EL (cell line): ENCODE measurements at regions not wholly inside any gene's neighbourhood (a gene's known extent, or its start where the extent isn't known, plus 50 kb on each side); places are given as distances from the start of the nearest gene placed in this dataset.
"Not testable (repeated sequence)": the region's sequence is repeated elsewhere in the genome, so short reads cannot be mapped to it uniquely, and the experiment has no call there.

Source experiments
- DNase-seq: peaks from one replicate; pipeline ENCODE4 v3.0.0-alpha.2; 2016

DNA sequence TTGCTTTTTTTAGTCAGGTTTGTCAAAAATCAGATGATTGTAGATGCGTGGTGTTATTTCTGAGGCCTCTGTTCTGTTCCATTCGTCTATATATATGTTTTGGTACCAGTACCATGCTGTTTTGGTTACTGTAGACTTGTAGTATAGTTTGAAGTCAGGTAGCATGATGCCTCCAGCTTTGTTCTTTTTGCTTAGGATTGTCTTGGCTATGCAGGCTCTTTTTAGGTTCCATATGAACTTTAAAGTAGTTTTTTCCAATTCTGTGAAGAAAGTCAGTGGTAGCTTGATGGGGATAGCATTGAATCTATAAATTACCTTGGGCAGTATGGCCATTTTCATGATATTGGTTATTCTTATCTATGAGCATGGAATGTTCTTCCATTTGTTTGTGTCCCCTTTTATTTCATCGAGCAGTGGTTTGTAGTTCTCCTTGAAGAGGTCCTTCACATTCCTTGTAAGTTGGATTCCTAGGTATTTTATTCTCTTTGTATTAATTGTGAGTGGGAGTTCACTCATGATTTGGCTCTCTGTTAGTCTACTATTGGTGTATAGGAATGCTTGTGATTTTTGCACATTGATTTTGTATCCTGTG is 70.1 kb upstream of the TOP3B start:
- DNase-seq, result not testable (repeated sequence)

DNA sequence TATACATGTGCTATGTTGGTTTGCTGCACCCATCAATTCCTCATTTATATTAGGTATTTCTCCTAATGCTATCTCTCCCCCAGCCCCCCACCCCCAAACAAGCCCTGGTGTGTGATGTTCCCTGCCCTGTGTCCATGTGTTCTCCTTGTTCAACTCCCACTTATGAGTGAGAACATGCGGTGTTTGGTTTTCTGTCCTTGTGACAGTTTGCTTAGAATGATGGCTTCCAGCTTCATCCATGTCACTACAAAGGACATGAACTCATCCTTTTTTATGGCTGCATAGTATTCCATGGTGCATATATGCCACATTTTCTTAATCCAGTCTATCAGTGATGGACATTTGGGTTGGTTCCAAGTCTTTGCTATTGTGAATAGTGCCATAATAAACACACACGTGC is 68.4 kb upstream of the TOP3B start:
- DNase-seq, result not testable (repeated sequence)

DNA sequence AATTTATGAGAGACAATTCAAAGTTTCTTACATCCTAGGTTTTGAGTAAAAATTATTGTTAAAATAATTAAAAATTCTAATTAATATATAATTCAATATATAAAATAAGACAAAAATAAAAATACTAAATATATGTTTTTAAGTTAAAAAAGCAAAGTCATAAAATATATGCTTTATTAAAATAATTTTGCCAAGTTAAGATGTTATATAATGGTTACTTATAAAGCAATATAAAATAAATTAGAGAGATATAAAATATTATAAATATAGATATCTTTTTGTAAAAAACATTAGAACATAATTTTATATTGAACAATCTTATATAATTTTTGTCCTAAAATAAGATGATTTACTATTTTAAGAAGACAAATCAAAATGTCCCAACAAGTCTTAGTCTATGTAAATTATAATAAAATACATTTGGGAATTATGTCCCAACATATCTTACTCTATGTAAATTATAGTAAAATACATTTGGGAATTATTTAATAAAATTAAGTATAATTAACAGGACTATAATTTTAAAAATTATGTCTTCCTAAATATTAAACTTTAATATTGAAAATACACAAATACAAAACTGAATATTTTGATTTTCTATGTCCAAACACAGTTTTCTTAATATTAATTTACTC is 67.7 kb upstream of the TOP3B start:
- no peak for DNase-seq

DNA sequence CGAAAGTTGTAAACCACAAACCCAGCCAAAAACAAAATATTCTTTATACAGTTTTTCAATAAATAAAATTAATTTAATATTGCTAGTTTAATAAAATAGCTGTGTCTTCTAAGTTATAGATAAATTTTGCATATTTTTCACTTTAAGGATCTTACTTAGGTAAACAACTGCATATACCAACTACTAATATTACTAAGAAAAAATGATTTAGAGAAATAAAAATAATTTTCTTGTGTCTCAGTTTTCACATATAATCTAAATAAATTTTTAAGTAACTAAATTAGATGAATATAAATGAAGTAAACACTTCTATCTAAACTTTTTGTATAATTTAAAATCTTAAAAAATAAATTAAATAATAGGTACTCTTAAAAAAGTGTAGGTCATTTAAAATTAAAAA is 67.1 kb upstream of the TOP3B start:
- DNase-seq, result no peak

DNA sequence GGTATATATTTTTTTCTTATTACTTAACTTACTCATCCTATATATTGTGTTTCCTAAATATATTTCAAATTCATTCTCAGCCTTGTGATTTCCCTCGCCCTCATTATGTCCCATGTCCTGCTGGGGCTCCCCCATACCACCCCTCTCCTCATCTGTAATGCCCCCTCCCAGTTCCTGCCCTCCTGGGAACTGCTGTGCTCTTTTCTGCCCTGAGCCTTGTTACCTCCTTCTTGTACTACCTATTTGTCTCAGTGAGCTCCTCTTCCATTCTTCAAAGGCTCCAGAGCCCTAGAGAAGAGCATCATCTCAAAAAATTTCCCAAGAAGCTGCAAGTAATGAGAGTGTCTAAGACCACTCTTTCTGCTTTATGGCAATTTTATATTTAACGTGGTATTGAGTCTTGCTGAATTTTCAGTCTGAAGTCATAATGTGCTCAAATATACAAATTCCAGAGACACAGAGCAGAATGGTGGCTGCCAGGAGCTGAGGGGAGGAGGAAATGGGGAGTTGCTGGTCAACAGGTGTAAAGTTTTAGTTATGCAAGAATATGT is 66.5 kb upstream of the TOP3B start:
- DNase-seq, result no peak

DNA sequence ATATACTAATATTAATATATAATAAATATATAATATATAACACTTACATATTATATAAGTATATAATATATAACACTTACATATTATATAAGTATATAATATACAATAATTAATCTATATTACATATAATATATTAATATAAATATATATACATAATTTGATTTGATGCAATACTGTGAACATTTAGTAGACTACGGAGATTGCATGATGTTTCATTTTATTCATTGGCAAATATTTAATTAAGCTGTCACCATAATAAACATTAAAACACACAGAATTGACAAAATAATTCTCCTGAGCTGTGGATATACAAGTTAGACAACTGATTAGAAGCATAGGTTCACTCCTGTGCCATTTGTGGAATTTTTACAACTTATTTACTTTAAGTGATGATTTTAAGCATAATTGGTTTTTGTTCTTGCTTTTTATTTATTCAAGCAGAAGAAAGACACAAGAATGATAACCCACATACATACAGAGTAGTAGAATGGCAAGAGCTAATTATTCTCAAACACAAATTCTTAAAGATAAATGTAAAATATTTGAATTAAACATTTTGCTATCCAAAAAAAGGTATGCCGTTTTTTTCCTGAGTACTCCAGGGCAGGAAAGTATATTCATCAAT is 65.8 kb upstream of the TOP3B start:
- DNase-seq, result no peak

DNA sequence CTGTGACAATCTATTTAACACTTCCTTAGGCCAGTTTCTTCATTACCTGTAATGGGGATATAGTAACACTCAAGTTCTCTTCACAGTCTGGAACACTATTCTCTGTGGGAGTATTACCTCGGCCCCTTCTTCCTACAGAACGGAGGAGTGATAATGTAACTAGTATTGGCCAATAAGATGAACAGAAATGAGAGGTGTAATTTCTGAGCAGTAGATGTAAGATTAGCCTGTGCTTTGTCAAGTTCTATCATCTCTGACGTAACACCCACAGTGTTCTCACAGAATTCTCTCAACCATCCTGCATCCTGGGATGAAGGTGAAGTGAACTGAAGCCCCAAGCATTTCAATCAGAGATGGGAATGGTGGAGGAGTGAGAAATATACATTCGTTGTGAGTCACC is 65.2 kb upstream of the TOP3B start:
- no peak for DNase-seq

DNA sequence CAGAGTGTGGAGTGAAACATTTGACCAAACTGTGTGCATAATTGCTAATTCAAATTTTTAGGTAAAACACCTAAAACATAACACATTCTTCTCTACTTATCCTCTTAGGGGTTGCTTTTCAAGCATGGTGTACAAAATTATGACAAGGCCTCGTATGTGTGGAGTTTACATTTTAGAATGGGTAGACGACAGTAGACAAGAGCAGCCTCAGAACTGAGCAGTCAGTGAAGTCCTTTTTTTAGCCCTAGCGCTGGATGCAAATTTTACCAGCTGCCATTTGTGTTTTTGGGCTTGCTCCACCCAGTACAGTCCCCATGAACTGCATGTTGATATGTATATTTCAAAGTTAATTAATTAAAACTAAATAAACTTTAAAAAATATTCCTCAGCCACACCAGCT is 64.7 kb upstream of the TOP3B start:
- DNase-seq, result no peak

DNA sequence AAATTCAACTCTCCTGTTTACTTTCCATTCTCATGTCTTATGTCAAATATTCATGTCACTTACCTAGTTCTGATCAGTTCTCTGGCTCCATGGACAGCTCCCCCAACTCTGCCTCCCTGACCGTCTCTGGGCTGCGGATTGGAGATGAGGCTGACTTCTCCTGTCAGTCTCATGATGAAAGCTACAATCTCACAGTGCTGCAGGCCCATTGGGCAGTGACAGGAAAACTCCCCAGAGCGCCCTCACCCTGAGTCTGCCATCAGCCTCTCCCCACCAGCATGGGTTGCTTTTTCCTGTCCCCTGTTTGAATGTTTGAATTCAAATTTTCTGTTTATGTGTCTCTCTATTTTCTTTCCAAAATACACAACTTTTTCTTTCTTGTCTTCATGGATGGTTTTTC is 63.8 kb upstream of the TOP3B start:
- DNase-seq, result no peak

DNA sequence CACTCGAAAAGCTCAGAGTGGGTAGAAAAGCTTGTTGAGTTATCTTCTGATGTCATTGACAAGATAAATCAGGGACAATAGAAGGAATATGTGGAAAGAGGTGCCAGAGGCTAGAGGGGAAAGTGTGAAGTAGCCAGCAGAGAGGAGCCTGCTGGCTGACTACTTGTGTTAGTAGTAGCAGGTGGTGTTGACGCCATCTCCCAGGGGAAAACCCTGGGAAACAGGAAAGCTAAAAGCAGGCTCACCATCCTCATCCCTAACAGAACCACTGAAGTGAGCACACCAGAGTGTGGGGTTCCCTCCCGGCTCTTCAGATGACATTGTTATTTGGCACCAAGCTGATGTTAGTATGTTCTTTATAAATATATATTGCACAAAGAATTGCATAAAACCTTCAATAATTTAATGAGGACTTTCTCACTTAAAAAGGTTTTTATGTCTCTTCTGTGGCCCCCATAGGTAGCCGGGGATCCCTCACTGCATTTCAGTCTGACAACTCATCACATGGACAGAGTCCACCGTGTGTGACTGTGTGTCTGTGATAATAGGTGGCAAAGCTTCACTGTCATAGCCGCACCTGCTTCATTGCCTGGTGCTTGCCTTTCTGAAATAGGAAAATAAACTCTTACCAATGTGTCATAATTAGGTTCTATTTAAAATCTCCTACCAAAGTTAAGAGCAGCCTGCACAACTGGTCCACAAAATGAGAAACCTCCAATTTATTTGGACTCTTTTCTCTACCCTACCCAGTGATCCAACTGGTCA is 63.2 kb upstream of the TOP3B start:
- no peak for DNase-seq

DNA sequence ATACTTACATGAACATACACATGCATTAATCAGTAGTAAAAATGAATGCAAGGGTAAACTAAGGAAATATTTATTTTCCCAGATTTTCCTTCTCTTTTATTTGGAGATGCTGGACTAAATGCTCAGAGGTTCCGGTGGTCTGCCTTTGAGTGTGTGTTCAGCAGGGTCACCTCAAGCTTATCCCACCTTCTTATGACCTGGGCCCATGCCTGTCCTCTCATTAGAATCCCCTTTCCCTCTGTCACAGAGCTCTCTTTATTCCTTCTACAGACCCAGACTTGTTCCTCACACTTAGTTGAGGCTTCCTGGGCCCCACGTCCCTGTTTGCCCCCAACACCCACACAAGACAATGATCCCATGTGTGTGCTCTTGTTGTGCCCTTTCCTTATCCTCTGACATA is 61.6 kb upstream of the TOP3B start:
- no peak for DNase-seq

DNA sequence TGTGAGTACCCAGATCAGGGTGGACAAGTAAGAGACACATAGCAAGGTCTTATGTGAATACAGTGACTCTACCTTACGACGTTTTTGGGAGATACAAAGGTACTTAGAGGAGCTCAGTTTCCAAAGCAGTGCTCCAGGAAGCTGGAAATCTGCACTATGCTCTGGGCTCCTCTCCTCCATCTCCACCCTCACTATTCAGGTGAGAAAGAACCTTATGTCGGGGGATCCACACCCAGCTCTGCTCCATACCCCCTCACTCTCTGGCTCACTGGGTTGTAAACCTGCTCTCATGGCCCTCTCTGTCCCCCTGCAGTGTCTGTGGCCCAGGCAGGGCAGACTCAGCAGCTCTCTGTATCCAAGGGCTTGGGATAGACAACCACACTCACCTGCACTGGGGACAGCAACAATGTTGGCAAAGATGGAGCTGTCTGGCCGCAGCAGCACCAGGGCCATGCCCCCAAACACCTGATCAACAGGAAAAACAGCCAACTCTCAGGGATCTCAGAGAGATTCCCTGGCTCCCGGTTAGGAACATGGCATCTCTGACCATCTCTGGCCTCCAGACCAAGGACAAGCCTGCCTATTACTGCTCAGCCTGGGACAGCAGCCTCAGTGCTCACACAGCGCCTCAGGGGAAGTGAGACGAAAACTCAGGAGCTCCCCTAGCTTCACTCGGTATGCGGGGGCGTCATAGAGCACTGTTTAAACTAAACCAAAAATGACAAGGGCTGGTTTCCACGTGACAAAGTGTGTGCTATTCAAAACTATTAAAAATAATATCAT is 60.9 kb upstream of the TOP3B start:
- no peak for DNase-seq

DNA sequence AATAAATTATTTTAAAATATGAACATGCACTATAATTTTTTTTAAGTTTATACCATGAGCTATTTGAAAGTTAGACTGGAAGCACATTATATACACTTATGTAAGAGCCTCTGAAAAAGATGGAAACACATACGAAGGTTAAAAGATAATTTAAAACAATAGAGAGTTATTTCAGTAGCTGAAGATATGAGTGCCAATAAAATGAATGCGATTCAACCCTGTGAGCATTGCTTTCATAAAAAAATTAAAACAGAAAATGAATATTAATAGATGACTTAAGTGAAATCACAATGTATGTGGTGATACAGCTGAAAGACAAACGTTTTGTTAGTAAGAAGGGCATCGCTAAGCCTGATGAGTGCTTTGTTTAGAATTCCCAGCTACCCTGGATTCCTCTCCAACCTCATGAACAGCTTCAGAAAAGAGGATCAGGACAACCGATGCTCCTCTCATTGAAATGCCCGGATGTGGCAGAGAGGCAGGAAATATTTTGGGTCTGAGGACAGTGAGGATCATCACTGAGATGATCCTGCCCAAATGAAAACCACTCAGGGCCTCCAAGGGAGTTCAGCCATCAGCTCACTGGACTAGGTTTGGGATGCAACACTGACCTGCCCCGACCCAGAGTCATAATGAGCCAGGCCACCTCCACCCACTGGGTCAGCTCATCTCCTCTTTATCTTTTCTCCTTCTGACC is 60.2 kb upstream of the TOP3B start:
- DNase-seq, result no peak

DNA sequence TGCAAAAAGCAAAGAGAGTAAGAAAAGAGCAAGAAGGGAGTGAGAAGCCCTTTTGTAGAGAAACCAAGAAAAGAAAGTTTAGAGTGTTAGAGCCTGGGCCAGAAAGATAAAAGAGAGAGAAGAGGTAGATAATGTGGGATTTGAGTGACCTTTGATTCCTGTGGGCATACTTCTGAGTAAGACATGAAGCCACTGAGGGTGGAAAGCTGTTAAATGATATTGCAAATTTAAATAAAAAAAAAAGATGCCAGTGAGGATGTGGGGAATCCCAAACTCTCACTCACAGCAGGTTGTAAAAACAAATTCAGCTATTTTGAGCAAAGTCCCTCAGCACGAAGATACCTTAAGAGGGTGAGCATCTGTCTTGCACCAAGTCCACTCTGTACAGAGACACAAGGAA is 59.4 kb upstream of the TOP3B start:
- DNase-seq, result no peak

DNA sequence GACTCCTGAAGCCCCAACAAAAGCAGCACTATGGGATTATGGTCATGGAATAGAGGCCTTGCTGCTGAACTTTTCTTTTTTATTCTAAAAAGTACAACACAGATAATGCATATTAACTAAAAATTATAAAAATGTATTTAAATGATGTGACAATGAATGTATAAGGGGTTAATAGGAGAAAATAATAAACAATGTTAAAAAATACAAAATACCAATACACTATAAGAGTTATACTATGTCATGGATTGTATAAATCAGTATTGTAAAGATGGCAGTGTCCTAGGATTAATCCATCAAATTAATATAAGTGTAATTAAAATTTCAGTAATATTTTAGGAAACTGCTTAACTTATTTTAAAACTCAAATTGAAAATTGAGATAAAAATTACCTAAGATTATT is 58.3 kb upstream of the TOP3B start:
- no peak for DNase-seq

DNA sequence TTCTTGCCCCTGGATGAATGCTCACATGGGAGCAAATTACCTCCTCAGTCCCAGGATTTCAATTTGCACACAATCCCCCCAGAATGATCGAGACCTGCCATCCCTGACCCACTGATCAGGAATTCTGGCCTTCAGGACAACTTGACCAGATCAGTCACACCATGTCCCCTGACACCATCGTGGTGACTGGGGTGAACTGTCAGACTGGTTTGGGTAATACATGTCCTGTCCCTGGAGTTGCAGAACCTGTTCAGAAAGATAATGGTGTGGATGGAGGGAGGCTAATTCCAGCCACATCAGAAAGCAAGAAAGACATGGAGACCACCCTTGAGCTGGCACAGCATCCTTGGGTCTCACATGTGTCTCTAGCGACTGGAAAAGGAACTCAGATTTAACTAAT is 57.9 kb upstream of the TOP3B start:
- no peak for DNase-seq

DNA sequence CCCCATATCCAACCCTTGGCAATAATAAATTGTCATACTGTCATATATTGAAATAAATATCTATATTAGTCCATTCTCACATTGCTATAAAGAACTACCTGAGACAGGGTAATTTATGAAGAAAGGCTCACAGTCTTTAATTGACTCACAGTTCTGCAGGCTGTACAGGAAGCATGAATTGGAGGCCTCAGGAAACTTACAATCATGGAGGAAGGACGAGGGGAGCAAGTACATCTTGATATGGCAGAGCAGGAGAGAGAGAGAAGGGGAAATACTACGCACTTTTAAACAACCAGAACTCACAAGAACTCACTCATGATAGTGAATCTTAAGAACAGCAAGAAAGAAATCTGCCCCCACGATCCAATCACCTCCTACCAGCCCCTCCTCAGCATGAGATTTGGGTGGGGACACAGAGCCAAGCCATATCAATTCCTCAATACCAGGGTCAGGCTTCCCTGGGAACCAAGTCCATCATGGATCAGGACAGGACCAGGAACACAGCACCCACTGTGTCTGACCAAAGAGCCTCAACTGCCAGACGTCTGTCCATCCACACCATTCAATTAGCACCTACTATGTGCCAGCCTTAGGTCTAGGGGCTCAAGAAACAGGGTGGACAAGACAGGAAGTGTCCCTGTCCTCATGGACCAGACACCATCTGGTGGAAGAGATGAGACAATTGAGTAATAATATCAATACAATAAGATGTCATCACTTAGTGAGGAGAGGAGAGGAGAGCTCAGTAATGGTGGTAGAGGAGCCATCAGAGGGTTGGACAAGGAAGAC is 56.9 kb upstream of the TOP3B start:
- no peak for DNase-seq

DNA sequence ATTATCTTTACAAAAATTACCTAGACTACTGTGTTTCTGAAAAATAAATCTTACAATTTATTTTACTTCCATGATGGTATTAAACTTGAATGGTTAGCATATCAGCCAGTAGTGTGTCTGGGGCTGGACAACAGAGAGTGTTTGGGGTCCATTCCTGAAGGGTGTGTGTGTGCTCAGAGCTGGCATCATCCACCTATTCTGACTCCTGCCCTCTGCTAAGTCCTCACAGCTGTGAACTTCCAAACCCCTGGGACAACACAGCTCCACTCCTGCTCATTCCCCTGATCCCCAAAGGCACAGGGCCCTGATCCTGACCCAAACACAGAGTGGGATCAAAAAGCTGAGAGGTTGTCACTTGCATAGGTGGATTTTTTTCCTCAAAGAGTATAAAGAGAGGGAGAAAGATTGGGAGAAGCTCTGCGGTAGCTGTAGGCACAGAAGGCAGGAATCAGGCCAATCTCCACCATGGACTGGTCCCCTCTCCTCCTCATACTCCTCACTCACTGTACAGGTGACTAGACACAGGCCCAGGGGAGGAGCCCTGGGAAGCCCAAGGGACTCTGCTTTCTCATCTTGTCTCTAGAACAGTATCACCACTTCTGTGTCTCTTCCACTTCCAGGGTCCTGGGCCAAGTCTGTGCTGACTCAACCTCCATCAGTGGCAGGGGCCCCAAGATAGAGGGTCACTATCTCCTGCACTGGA is 55.7 kb upstream of the TOP3B start:
- DNase-seq, result peak; percentile 10

DNA sequence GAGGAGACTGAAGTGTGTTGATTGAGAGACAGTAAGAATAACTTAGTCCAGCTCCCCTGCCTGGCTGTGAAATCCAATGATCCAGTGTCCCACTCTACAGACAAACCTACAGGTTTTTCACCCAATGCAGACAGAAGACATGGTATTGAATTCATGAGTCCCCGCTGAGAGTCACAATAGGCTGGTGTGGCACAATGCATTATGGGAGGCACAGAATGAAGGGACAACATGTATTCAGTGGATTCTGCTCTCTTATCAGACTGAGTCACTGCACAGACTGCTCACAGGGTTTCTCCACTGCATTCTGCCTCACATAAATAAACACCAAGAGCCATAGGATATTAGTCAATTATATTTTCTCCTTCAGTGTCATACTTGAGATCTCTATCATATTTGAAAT is 55.2 kb upstream of the TOP3B start:
- peak; percentile 65 for DNase-seq

DNA sequence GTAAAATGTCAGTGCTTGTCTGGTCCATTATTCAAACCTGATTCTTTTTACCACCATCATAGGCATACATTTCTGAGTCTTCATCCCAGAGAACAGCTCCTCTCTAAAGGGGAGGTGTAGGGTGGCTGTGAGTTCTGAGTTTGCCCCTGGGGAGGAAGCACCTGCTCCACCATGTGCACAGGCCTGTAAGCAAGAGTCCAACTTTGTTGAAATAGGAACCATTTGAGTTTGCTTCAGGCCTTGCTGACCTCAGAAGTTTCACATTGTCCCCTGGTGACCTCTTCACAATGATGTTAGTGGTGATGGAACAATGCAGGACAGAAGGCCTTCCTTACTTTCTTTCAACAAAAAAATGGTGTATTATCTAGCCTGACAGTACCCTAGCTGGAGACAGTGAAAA is 54.6 kb upstream of the TOP3B start:
- DNase-seq, result no peak

DNA sequence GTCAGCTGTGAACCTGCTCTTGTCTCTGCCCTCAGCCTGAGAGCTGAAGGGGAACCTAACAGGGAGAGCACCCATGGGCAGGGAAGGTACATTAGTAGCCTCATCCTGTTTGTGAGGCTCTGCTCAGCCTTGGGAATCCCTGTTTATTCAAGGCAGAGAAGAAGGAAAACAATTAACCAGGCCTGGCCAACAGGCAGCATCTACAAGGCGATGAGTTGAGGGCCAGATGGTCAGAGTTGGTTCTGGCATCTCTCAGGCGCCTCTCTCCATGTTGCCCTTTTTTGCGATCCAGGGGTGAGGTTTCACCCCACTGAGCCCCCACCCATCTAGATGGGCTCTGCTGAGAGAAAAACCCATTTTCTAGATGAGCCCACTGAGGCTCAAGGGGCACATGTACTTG is 54.0 kb upstream of the TOP3B start:
- DNase-seq, result no peak
